ENCODE measurements at regions not wholly inside any gene's neighbourhood (a gene's known extent, or its start where the extent isn't known, plus 50 kb on each side); places are given as distances from the start of the nearest gene placed in this dataset.

DNA sequence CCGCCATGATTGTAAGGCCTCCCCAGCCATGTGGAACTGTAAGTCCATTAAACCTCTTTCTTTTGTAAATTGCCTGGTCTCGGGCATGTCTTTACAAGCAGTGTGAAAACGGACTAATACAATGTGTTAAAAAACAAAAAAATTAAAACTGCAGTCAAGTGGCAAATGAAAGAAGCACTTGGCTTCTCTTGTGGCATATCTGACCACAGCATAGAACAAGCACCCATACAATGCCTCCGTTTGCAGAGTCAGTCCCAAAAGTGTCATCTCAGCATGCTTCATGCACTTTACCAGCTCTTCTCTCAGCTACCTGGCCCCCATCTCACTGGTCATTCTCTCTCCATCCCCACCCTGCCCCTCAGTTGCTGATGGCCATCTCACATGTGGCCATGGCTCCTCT lies 51.1 kb upstream of the DAPK1 start:
- no peak overlapping the region for H3K9ac ChIP-seq (ENCODE audit: low read length)
- H3K27ac ChIP-seq (ENCODE audit: low read length), result no peak overlapping the region
- no peak overlapping the region for H3K4me3 ChIP-seq (ENCODE audit: low read length)
- H3K9me3 ChIP-seq (ENCODE audit: insufficient read depth, low read length), result no peaks in the 10 kb centered on the region
- H4K20me1 ChIP-seq (ENCODE audit: insufficient read depth, low read length), result no peaks in the 10 kb centered on the region
- no peaks in the 10 kb centered on the region for H3K27me3 ChIP-seq (ENCODE audit: low read depth, low read length)
- no peak overlapping the region for H2AFZ ChIP-seq (ENCODE audit: low read depth, low read length)
- H3K36me3 ChIP-seq (replicated peaks; ENCODE audit: low read depth, low read length), result no peaks in the 10 kb centered on the region
- no peaks in the 10 kb centered on the region for H3K4me1 ChIP-seq (ENCODE audit: low read length)
- TF ChIP-seq EZH2phosphoT487 (IDR thresholded peaks at IDR 0.05; ENCODE audit: low read depth), result no peak
- TF ChIP-seq, protein P1, sequence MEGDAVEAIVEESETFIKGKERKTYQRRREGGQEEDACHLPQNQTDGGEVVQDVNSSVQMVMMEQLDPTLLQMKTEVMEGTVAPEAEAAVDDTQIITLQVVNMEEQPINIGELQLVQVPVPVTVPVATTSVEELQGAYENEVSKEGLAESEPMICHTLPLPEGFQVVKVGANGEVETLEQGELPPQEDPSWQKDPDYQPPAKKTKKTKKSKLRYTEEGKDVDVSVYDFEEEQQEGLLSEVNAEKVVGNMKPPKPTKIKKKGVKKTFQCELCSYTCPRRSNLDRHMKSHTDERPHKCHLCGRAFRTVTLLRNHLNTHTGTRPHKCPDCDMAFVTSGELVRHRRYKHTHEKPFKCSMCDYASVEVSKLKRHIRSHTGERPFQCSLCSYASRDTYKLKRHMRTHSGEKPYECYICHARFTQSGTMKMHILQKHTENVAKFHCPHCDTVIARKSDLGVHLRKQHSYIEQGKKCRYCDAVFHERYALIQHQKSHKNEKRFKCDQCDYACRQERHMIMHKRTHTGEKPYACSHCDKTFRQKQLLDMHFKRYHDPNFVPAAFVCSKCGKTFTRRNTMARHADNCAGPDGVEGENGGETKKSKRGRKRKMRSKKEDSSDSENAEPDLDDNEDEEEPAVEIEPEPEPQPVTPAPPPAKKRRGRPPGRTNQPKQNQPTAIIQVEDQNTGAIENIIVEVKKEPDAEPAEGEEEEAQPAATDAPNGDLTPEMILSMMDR (IDR thresholded peaks at IDR 0.05; ENCODE audit: low read depth, low read length), result no peak
- no peaks in the 10 kb centered on the region for H3K79me2 ChIP-seq (ENCODE audit: low read length)
- H3K4me2 ChIP-seq (ENCODE audit: low read length), result no peak overlapping the region

DNA sequence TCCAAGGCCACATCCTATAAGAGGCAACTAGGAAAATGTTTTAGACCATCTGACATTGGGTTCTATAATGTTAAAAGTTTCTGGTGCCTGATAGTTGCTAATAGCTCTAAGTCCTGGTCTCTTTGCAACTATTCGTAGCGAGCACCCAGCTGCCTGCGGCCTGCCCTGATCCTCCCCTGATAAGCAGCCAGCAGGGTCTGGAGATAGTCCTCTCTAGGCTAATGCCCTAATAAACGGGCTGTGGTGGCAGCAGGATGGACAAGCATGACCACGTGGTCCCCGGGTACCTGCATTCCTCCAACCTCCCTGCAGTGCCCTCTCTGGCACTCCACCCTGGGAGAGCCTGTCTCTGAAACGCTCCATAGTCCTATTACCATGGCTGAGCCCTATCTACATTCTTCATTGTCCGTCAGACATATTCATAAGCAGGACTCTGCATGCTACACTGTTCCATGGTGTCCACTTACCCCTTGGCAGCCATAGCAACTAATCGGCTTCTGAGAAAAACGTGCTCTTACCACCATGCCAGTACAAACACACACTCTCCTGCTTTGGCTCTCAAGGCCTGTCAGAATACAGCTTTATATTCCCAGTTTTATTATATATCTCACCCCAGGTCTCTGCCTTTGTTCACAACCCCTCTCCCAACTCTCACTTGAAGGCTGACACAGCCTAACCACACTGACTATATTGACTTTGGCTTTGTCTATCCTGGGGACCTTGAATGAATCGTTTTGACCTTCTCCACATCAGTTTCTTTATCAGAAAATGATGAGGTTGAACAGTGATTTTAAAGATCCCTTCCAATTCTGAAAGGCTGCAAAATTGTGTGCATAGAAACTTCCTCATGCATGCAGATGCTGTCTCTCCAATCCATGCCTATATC lies 49.9 kb upstream of the DAPK1 start:
- Histone ChIP-seq H3K36me3 (replicated peaks; ENCODE audit: low read depth, low read length) (no peaks in the 10 kb centered on the region), H3K4me1 (ENCODE audit: low read length) (no peaks in the 10 kb centered on the region), H3K4me3 (ENCODE audit: low read length) (no peak overlapping the region), H3K27me3 (ENCODE audit: low read depth, low read length) (no peaks in the 10 kb centered on the region), H4K20me1 (ENCODE audit: insufficient read depth, low read length) (no peaks in the 10 kb centered on the region), H3K79me2 (ENCODE audit: low read length) (no peaks in the 10 kb centered on the region), H3K9me3 (ENCODE audit: insufficient read depth, low read length) (no peaks in the 10 kb centered on the region), H3K4me2 (ENCODE audit: low read length) (no peak overlapping the region), H3K27ac (ENCODE audit: low read length) (no peak overlapping the region), H2AFZ (ENCODE audit: low read depth, low read length) (no peak overlapping the region), H3K9ac (ENCODE audit: low read length) (no peak overlapping the region)
- TF ChIP-seq EZH2phosphoT487 (IDR thresholded peaks at IDR 0.05; ENCODE audit: low read depth), result no peak
- TF ChIP-seq, protein P1 (IDR thresholded peaks at IDR 0.05; ENCODE audit: low read depth, low read length), result no peak
